BE2C (cell line): ENCODE measurements at regions not wholly inside any gene's neighbourhood (a gene's known extent, or its start where the extent isn't known, plus 50 kb on each side); places are given as distances from the start of the nearest gene placed in this dataset.
"Not testable (repeated sequence)": the region's sequence is repeated elsewhere in the genome, so short reads cannot be mapped to it uniquely, and the experiment has no call there.

Experiments used
- DNase-seq: peaks from one replicate; pipeline ENCODE4 v3.0.0-alpha.2; 2020
- H3K27me3 ChIP-seq: fragments of 250-450 bp; sonication (Bioruptor Pico); 2 replicates; pipeline ENCODE4 v1.5.1; 2020; ENCODE audit warnings: mild to moderate bottlenecking
- H3K36me3 ChIP-seq: fragments of 250-450 bp; sonication (Bioruptor Pico); 2 replicates; pipeline ENCODE4 v1.5.1; 2020; ENCODE audit warnings: mild to moderate bottlenecking
- H3K4me1 ChIP-seq: fragments of 250-450 bp; sonication (Bioruptor Pico); 2 replicates; pipeline ENCODE4 v1.5.1; 2020
- H3K4me3 ChIP-seq: 2 replicates; pipeline ENCODE4 v1.5.1; 2011; ENCODE audit warnings: low read depth, low read length
- H3K9me3 ChIP-seq: fragments of 250-450 bp; sonication (Bioruptor Pico); 2 replicates; pipeline ENCODE4 v1.5.1; 2020
- CTCF ChIP-seq: IDR thresholded peaks from 2 replicates; pipeline ENCODE4 v1.5.1; 2012; ENCODE audit warnings: mild to moderate bottlenecking, low read depth, low read length

DNA sequence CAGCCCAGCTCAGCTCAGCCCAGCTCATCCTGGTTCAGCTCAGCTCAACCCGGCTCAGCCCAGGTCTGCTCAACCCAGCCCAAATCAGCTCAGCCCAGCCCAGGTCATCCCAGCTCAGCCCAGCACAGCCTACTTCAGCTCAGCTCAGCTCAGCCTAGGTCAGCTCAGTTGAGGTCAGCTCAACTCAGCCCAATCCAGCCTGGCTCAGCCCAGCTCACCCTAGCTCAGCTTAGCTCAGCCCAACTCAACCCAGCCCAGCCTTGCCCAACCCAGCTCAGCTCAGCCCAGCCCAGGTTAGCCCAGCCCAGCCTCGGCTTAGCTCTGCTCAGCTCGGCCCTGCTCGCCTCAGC lies 332.3 kb downstream of the TMEM121 start:
- H3K4me1 ChIP-seq: peaks cover 9% of the 10 kb centered on the region
- peak; percentile 30 for DNase-seq
- peaks cover 2% of the 10 kb centered on the region; the same call in 1 of the 2 replicates for H3K36me3 ChIP-seq
- no peak for TF ChIP-seq CTCF
- no peaks in the 10 kb centered on the region for H3K27me3 ChIP-seq
- no peaks in the 10 kb centered on the region for H3K9me3 ChIP-seq
- H3K4me3 ChIP-seq: no peak overlapping the region

DNA sequence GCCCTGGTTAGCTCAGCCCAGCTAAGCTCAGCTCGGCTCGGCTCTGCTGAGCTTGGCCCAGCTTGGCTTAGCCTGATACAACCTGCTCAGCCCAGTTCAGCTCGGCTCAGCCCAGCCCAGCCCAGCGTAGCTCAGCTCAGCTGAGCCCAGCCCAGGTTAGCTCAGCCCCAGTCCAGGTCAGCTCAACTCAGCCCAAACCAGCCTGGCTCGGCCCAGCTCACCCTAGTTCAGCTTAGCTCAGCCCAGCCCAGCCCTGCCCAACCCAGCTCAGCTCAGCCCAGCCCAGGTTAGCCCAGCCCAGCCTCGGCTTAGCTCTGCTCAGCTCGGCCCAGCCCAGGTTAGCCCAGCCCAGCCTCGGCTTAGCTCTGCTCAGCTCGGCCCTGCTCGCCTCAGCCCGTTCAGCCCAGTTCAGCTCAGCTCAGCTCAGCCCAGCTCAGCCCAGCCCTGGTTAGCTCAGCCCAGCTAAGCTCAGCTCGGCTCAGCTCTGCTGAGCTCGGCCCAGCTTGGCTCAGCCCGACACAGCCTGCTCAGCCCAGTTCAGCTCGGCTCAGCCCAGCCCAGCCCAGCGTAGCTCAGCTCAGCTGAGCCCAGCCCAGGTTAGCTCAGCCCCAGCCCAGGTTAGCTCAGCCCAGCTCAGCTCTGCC lies 332.8 kb downstream of the TMEM121 start:
- not testable (repeated sequence) for H3K4me1 ChIP-seq, H3K36me3 ChIP-seq, H3K4me3 ChIP-seq, H3K27me3 ChIP-seq, H3K9me3 ChIP-seq
- DNase-seq: peak; percentile 11

DNA sequence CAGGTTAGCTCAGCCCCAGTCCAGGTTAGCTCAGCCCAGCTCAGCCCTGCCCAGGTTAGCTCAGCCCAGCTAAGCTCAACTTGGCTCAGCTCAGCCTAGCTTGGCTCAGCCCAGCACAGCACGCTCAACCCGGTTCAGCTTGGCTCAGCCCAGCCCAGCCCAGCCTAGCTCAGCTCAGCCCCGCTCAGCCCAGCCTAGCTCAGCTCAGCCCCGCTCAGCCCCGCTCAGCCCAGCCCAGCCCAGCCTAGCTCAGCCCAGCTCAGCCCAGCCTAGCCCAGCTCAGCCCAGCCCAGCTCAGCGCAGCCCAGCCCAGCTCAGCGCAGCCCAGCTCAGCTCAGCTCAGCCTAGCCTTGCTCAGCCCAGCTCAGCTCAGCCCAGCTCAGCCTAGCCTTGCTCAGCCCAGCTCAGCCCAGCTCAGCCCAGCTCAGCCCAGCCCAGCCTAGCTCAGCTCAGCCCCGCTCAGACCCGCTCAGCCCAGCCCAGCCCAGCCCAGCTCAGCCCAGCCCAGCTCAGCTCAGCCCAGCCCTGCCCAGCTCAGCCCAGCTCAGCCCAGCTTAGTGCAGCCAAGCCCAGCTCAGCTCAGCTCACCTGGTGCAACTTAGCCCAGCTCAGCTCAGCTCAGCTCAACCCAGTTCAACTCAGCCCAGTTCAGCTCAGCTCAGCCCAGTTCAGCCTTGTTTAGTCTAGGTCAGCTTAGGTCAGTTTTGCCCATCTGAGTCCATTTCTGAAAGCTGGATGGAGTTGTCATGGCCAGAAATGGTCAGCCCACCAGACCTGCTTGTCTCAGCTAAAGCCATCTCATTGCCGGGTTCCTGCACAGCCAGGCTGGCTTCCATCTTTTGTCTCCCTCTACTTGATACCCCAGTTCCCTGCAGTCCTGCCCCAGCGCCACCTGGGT lies 333.6 kb downstream of the TMEM121 start:
- Histone ChIP-seq H3K36me3 (no peaks in the 10 kb centered on the region), H3K27me3 (no peaks in the 10 kb centered on the region), H3K4me3 (no peak overlapping the region), H3K4me1 (peaks cover 12% of the 10 kb centered on the region), H3K9me3 (no peaks in the 10 kb centered on the region)
- peak; percentile 71 for DNase-seq
- no peak for TF ChIP-seq CTCF

- Histone ChIP-seq H3K4me3 (no peak overlapping the region), H3K27me3 (no peaks in the 10 kb centered on the region), H3K9me3 (no peaks in the 10 kb centered on the region), H3K4me1 (peaks cover 21% of the 10 kb centered on the region), H3K36me3 (no peaks in the 10 kb centered on the region)
- no peak for TF ChIP-seq CTCF
- DNase-seq: peak; percentile 35
Measured at GRCh38 chr14:105860615-105861580, 334.5 kb downstream of the TMEM121 start.

GRCh38 chr14:105861985-105862465 lies 335.6 kb downstream of the TMEM121 start:
- peak; percentile 15 for DNase-seq
- Histone ChIP-seq H3K4me1 (peaks cover 15% of the 10 kb centered on the region), H3K4me3 (no peak overlapping the region), H3K36me3 (no peaks in the 10 kb centered on the region), H3K27me3 (no peaks in the 10 kb centered on the region), H3K9me3 (no peaks in the 10 kb centered on the region)
- no peak for TF ChIP-seq CTCF

DNA sequence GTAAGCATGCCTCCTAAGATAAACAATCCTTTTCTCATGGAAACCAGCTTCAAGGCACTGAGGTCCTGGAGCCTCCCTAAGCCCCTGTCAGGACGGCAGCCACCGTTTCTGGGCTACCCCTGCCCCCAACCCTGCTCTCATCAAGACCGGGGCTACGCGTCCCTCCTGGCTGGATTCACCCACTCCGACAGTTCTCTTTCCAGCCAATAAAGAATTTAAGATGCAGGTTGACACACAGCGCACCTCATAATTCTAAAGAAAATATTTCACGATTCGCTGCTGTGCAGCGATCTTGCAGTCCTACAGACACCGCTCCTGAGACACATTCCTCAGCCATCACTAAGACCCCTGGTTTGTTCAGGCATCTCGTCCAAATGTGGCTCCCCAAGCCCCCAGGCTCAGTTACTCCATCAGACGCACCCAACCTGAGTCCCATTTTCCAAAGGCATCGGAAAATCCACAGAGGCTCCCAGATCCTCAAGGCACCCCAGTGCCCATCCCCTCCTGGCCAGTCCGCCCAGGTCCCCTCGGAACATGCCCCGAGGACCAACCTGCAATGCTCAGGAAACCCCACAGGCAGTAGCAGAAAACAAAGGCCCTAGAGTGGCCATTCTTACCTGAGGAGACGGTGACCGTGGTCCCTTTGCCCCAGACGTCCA lies 336.3 kb downstream of the TMEM121 start:
- TF ChIP-seq CTCF: no peak
- Histone ChIP-seq H3K4me3 (no peak overlapping the region), H3K4me1 (peaks cover 15% of the 10 kb centered on the region), H3K9me3 (no peaks in the 10 kb centered on the region), H3K27me3 (no peaks in the 10 kb centered on the region), H3K36me3 (no peaks in the 10 kb centered on the region)
- no peak for DNase-seq
